GM12878 (cell line): ENCODE measurements at regions not wholly inside any gene's neighbourhood (a gene's known extent, or its start where the extent isn't known, plus 50 kb on each side); places are given as distances from the start of the nearest gene placed in this dataset.

Experiments used
- ATAC-seq: fragments of 200-7000 bp; cut with Tn5 transposase; 3 replicates; pipeline ENCODE4 v1.9.1; 2020; ENCODE audit warnings: mild to moderate bottlenecking, moderate library complexity
- BruUV-seq: library from RNA; stranded (reverse); fragments of 400-500 nt; replicated peaks from 2 replicates; lab custom pipeline; 2021; lab: Mats Ljungman, UMichigan
- CTCF ChIA-PET: fragments of 300-600 bp; sonication (Branson Sonifier 250); formaldehyde crosslinking; extraction: SDS; loops from one replicate; lab custom pipeline; 2021; ENCODE audit warnings: inconsistent platforms; lab: Yijun Ruan, JAX
- POLR2A ChIA-PET: fragments of 350-600 bp; formaldehyde crosslinking; extraction: SDS; loops from one replicate; lab custom pipeline; 2021; ENCODE audit warnings: inconsistent platforms; lab: Charles Lee
- RAD21 ChIA-PET: fragments of 300-600 bp; sonication (Branson Sonifier 250); formaldehyde crosslinking; loops from one replicate; lab custom pipeline; 2023; ENCODE audit warnings: antibody characterized with exemption; ENCODE audit not compliant: unreplicated experiment; lab: Charles Lee
- SMC1A ChIA-PET: fragments of 300-600 bp; sonication (Branson Sonifier 250); formaldehyde crosslinking; loops from one replicate; lab custom pipeline; 2023; ENCODE audit not compliant: unreplicated experiment, uncharacterized antibody; lab: Charles Lee
- DNase-seq: peaks from one replicate; pipeline ENCODE4 v3.0.0-alpha.2; 2011; ENCODE audit warnings: low read depth, low spot score
- FAIRE-seq: peaks from 3 replicates; lab custom pipeline; 2011; peaks lifted over from hg19 to GRCh38; lab: Jason Lieb, UNC
- H2AFZ ChIP-seq: 2 replicates; pipeline ENCODE4 v1.6.0; 2011; ENCODE audit warnings: low read depth, low read length, control low read depth; ENCODE audit not compliant: control insufficient read depth
- H3K27ac ChIP-seq: 2 replicates; pipeline ENCODE4 v1.5.1; 2011; ENCODE audit warnings: control low read depth; ENCODE audit not compliant: control insufficient read depth, insufficient read depth
- H3K27me3 ChIP-seq, 2 experiments: replicated peaks in 1 of 2; 2 replicates each; pipeline versions ENCODE4 v1.6.0 to v1.6.1; 2011; ENCODE audit warnings: low read length in 1 of 2; ENCODE audit not compliant: control insufficient read depth in 2 of 2, insufficient read depth in 2 of 2
- H3K36me3 ChIP-seq, 2 experiments: 2 replicates each; pipeline ENCODE4 v1.5.1; 2011; ENCODE audit warnings: low read length in 1 of 2; ENCODE audit not compliant: control insufficient read depth in 2 of 2, insufficient read depth in 2 of 2
- H3K4me1 ChIP-seq: 2 replicates; pipeline ENCODE4 v1.6.1; 2011; ENCODE audit warnings: mild to moderate bottlenecking, low read length, moderate library complexity, mixed read lengths; ENCODE audit not compliant: control insufficient read depth, insufficient read depth
- H3K4me2 ChIP-seq: 2 replicates; pipeline ENCODE4 v1.6.0; 2011; ENCODE audit warnings: control low read depth; ENCODE audit not compliant: control insufficient read depth, insufficient read depth
- H3K4me3 ChIP-seq: fragments of 200-600 bp; sonication (generic); 2 replicates; pipeline ENCODE4 v1.5.1; 2016
- H3K79me2 ChIP-seq: 2 replicates; pipeline ENCODE4 v1.6.0; 2011; ENCODE audit warnings: low read length; ENCODE audit not compliant: control insufficient read depth, insufficient read depth
- H3K9ac ChIP-seq: 2 replicates; pipeline ENCODE4 v1.8.0; 2011; ENCODE audit warnings: low read length, control low read depth, mixed read lengths; ENCODE audit not compliant: control insufficient read depth, insufficient read depth
- H3K9me3 ChIP-seq: replicated peaks from 3 replicates; pipeline ENCODE4 v1.5.1; 2011; ENCODE audit warnings: mild to moderate bottlenecking, low read length; ENCODE audit not compliant: control insufficient read depth, insufficient read depth
- H4K20me1 ChIP-seq: 2 replicates; pipeline ENCODE4 v1.6.0; 2011; ENCODE audit not compliant: control insufficient read depth, insufficient read depth
- BHLHE40 ChIP-seq, 2 experiments: fragments of 450-650 bp in 1 of 2; IDR thresholded peaks; 2 replicates each; pipeline ENCODE4 v1.6.1; 2011 to 2017; ENCODE audit warnings: low read depth in 2 of 2, borderline replicate concordance in 1 of 2, improper control_type of control experiment in 1 of 2, low read length in 1 of 2, mild to moderate bottlenecking in 1 of 2
- CUX1 ChIP-seq: IDR thresholded peaks from 2 replicates; pipeline ENCODE4 v1.6.1; 2012; ENCODE audit warnings: improper control_type of control experiment, low read depth, low read length; ENCODE audit not compliant: insufficient replicate concordance
- EED ChIP-seq: sonication (generic); IDR thresholded peaks from 2 replicates; pipeline ENCODE4 v1.6.1; 2016; ENCODE audit warnings: antibody characterized with exemption, low read depth
- ELK1 ChIP-seq: IDR thresholded peaks from 2 replicates; pipeline ENCODE4 v1.6.1; 2012; ENCODE audit warnings: low read depth, low read length, improper control_type of control experiment
- NR2C1 ChIP-seq: fragments of 450-650 bp; IDR thresholded peaks from 2 replicates; pipeline ENCODE4 v1.6.1; 2017; ENCODE audit warnings: antibody characterized with exemption, mild to moderate bottlenecking, moderate library complexity
- SMC3 ChIP-seq: IDR thresholded peaks from 2 replicates; pipeline ENCODE4 v1.6.1; 2011; ENCODE audit warnings: low read length, improper control_type of control experiment, borderline replicate concordance
- SREBF2 ChIP-seq: IDR thresholded peaks from 2 replicates; pipeline ENCODE4 v1.6.1; 2012; ENCODE audit warnings: mild to moderate bottlenecking, low read length
- SUZ12 ChIP-seq: fragments of 200-600 bp; sonication (generic); IDR thresholded peaks from one replicate; pipeline ENCODE4 v1.6.1; 2018; ENCODE audit warnings: antibody characterized with exemption, mild to moderate bottlenecking; ENCODE audit not compliant: unreplicated experiment
- TARDBP ChIP-seq: IDR thresholded peaks from 2 replicates; pipeline ENCODE4 v1.6.1; 2016; ENCODE audit warnings: borderline replicate concordance
- ZNF24 ChIP-seq: fragments of 450-650 bp; IDR thresholded peaks from 2 replicates; pipeline ENCODE4 v1.6.1; 2017; ENCODE audit warnings: antibody characterized with exemption, mild to moderate bottlenecking
- ZZZ3 ChIP-seq: IDR thresholded peaks from 2 replicates; pipeline ENCODE4 v1.6.1; 2011; ENCODE audit warnings: low read depth; ENCODE audit not compliant: control insufficient read depth, insufficient read length
- WGBS: methylation state at CpG from one replicate; pipeline ENCODE4 v1.1.6; 2016; ENCODE audit warnings: low lambda C conversion rate; ENCODE audit not compliant: insufficient replicate concordance, insufficient coverage; ENCODE audit errors: missing lambda C conversion rate; 5-methylcytosine and 5-hydroxymethylcytosine counted together
- in situ Hi-C: fragments of 300-500 bp; cut with MboI; formaldehyde crosslinking; loops from 9 replicates; pipeline ENCODE4 v1.14.3; 2018; ENCODE audit warnings: mixed read lengths
- intact Hi-C: fragments of 100-400 bp; cut with micrococcal nuclease; formaldehyde crosslinking; loops from one replicate; pipeline ENCODE4 v1.14.2; 2022; ENCODE audit not compliant: unreplicated experiment

DNA sequence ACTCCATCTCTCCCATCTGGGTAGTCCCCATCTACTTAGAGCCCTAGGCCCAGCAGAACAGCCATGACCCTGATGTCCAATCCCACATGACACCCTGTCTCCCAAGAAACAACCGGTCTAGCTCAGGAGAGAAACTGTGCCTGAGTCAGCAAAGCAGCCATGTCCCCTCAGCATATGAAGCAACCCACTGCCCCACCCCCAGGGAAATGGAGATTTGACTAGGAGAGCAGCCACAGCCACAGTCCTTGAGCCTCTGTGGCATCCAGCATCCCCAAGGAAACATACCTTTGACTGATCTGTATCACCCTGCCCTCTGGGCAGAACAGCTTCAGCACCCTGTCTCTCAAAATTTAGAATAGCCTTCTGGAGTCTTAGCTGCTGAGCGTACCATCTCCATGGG, 641.9 kb upstream of the FBXO33 start:
- H3K79me2 ChIP-seq = no peaks in the 10 kb centered on the region
- FAIRE-seq (no peak), DNase-seq (no peak), ATAC-seq (no peak)
- ChIA-PET SMC1A (no interaction called here), POLR2A (no interaction called here), RAD21 (no interaction called here), CTCF (no interaction called here)
- 56% methylated on average over 2 of the region's 2 CpGs for WGBS
- BruUV-seq = no TSS peak
- H3K4me1 ChIP-seq = no peaks in the 10 kb centered on the region
- no peak overlapping the region for H3K4me3 ChIP-seq
- intact Hi-C loops = no loop called here
- no peaks in the 10 kb centered on the region; a peak in 1 of 4 replicates for H3K36me3 ChIP-seq
- H4K20me1 ChIP-seq = no peaks in the 10 kb centered on the region
- H3K27ac ChIP-seq = no peak overlapping the region
- no peaks in the 10 kb centered on the region for H3K27me3 ChIP-seq
- no peak for TF ChIP-seq BHLHE40 (IDR thresholded peaks at IDR 0.05; ENCODE audit: borderline replicate concordance in 1 of 2, low read depth in 2 of 2, low read length in 1 of 2)
- no peak for TF ChIP-seq ELK1
- TF ChIP-seq ZNF24 = no peak
- no peak for TF ChIP-seq SUZ12
- TF ChIP-seq SMC3 = no peak
- TF ChIP-seq EED = no peak
- in situ Hi-C loops = no loop called here
- H3K4me2 ChIP-seq = no peak overlapping the region
- H3K9ac ChIP-seq = no peak overlapping the region
- H2AFZ ChIP-seq = no peak overlapping the region
- no peaks in the 10 kb centered on the region for H3K9me3 ChIP-seq

- in situ Hi-C loops = no loop called here
- no peak overlapping the region for H3K4me2 ChIP-seq
- H3K4me3 ChIP-seq = no peak overlapping the region
- ATAC-seq = no peak
- ChIA-PET RAD21 (interaction anchor here (0.5 kb wide), 1 partner anchor 209 kb away, joined by 5 read pairs; no protein-coding TSS in a partner anchor), POLR2A (no interaction called here), SMC1A (no interaction called here), CTCF (no interaction called here)
- DNase-seq = no peak
- intact Hi-C loops = no loop called here
- 91% methylated on average over 1 of the region's 1 CpG for WGBS
- H3K27me3 ChIP-seq = no peaks in the 10 kb centered on the region
- no TSS peak for BruUV-seq
- H4K20me1 ChIP-seq = no peaks in the 10 kb centered on the region
- H3K9ac ChIP-seq = no peak overlapping the region
- H3K36me3 ChIP-seq = no peaks in the 10 kb centered on the region; a peak in 1 of 4 replicates
- H3K9me3 ChIP-seq = no peaks in the 10 kb centered on the region
- no peak overlapping the region for H2AFZ ChIP-seq
- no peak overlapping the region for H3K27ac ChIP-seq
- no peaks in the 10 kb centered on the region for H3K79me2 ChIP-seq
- TF ChIP-seq ZZZ3 (no peak), SREBF2 (no peak), TARDBP (no peak), CUX1 (no peak), NR2C1 (no peak)
- FAIRE-seq = no peak
- no peaks in the 10 kb centered on the region for H3K4me1 ChIP-seq
Observed at GRCh38 chr14:40072175-40072574, 639.9 kb upstream of the FBXO33 start.
